Endothelial cell of umbilical vein (primary cell): ENCODE measurements at regions not wholly inside any gene's neighbourhood (a gene's known extent, or its start where the extent isn't known, plus 50 kb on each side); places are given as distances from the start of the nearest gene placed in this dataset.

ENCODE experiments used
- EZH2 ChIP-seq: IDR thresholded peaks from 2 replicates; pipeline ENCODE4 v1.6.1; 2012; ENCODE audit warnings: borderline replicate concordance, low read depth, mild to moderate bottlenecking, moderate library complexity, low read length, inconsistent platforms; ENCODE audit not compliant: severe bottlenecking
- MYC ChIP-seq: IDR thresholded peaks from one replicate; pipeline ENCODE4 v1.6.1; 2011; ENCODE audit warnings: mild to moderate bottlenecking, low read depth, low read length
- POLR2A ChIP-seq: IDR thresholded peaks from 2 replicates; pipeline ENCODE4 v1.6.1; 2012; ENCODE audit warnings: low read depth, mild to moderate bottlenecking, control low read depth, low read length
- TF ChIP-seq, protein P1 (sequence below), 2 donors: IDR thresholded peaks; 1 replicate in 1 of 2; 2 replicates in 1 of 2; pipeline ENCODE4 v1.5.1; 2011; ENCODE audit warnings: low read length in 2 of 2, mild to moderate bottlenecking in 2 of 2, moderate library complexity in 2 of 2, control low read depth in 1 of 2, inconsistent platforms in 1 of 2, low read depth in 1 of 2; ENCODE audit not compliant: insufficient read depth in 1 of 2; ENCODE audit errors: extremely low read depth in 1 of 2

GRCh38 chr16:59188029-59188428 lies 453.9 kb upstream of the GOT2 start:
- TF ChIP-seq, protein P1, sequence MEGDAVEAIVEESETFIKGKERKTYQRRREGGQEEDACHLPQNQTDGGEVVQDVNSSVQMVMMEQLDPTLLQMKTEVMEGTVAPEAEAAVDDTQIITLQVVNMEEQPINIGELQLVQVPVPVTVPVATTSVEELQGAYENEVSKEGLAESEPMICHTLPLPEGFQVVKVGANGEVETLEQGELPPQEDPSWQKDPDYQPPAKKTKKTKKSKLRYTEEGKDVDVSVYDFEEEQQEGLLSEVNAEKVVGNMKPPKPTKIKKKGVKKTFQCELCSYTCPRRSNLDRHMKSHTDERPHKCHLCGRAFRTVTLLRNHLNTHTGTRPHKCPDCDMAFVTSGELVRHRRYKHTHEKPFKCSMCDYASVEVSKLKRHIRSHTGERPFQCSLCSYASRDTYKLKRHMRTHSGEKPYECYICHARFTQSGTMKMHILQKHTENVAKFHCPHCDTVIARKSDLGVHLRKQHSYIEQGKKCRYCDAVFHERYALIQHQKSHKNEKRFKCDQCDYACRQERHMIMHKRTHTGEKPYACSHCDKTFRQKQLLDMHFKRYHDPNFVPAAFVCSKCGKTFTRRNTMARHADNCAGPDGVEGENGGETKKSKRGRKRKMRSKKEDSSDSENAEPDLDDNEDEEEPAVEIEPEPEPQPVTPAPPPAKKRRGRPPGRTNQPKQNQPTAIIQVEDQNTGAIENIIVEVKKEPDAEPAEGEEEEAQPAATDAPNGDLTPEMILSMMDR (IDR thresholded peaks at IDR 0.05; ENCODE audit: extremely low read depth in 1 of 2, insufficient read depth in 1 of 2, low read depth in 1 of 2, low read length in 2 of 2): no peak
- no peak for TF ChIP-seq POLR2A
- TF ChIP-seq MYC: no peak
- TF ChIP-seq EZH2: no peak
